Muscle of back (tissue), 3 donors: ENCODE measurements at regions not wholly inside any gene's neighbourhood (a gene's known extent, or its start where the extent isn't known, plus 50 kb on each side); places are given as distances from the start of the nearest gene placed in this dataset.
A peak's percentile ranks its signal among the peaks of the same experiment; 100 is the strongest.
"Not testable (repeated sequence)": the region's sequence is repeated elsewhere in the genome, so short reads cannot be mapped to it uniquely, and the experiment has no call there.

ENCODE experiments used
- DNase-seq, 3 donors: peaks; one replicate each; pipeline versions ENCODE4 v3.0.0 to v3.0.0-alpha.2; 2013

- DNase-seq, result no peak
Observed at GRCh38 chr2:161052214-161052613, 108.0 kb upstream of the TANK start.

GRCh38 chr2:161055289-161055688 lies 104.9 kb upstream of the TANK start:
- DNase-seq, result no peak

DNA sequence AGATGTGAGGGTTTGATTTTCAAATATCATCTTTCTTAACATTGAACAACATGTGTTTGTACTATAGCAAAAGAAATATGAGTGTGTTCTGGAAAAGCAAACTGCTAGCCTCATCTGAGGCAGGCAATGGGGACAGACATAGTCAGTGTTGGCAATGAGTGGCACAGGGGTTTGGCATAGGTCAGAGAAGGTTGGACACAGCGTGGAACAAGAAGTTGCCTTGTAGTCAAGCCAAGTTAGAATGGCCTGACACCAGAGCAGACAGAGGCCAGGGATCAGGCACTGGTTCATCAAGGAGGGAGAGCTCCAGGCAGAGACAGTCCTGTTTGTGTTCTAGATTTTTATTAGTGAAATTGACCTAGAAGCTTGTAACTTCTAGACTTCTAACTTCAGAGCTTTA lies 100.8 kb upstream of the TANK start:
- DNase-seq, result no peak

DNA sequence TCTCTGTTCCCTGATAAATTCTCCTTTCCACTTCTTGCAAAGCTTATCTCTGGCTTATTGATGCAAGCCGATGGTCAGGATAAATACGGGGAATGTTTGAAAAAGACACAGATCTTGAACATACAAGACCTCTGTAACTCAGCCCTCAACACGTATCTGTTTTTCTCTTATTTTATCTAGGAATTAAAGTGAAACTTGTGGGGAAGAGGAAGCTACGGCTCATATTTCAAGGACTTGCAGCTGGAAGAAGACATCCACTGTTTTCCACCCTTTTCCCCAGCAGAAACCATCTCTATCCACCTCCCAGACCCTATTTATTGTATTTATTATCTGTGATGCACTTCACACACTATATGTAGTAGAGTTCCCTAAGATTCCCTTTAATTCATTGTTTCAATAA lies 98.4 kb upstream of the TANK start:
- no peak for DNase-seq

DNA sequence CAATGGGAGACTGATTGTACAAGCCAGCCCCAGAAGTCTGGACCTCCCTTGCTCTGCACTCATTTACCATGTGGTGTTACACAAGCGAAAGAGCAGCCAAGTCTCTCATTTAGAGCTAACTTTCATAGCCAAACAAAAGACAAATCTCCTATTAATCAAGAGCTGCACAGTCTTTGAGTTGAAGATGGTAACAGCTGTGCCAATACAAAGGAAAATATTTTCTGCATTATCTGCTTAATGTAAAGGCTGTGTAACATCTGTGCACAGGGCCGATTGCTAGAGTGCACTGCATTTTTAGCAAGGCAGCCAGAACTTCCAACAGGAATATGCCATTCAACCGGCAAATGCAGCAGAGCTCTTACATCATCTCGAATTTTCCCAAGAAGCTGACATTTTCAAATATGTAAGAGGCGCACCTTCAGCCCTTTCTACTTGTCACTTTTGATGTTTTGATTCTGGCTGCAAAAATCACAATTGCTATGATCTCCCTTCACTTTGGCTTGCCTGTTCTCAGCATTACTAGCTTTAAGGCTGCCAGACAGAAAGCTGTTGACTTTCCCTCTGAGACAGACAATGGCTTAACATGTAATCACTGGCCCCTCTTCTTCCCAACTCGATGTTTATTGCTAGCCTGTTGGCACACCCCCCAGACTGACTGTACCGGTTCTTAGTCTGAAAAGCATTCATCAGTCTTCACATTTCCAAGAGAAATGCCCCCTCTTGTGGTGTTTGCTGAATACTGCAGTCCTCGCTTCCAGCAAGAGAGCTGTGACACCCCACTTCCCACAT lies 96.9 kb upstream of the TANK start:
- DNase-seq, result peak; percentile 81 to 91 (median 86)

- no peak for DNase-seq
Observed at GRCh38 chr2:161063946-161064306, 96.3 kb upstream of the TANK start.

- DNase-seq, result no peak
Observed at GRCh38 chr2:161067846-161068350, 92.3 kb upstream of the TANK start.

DNA sequence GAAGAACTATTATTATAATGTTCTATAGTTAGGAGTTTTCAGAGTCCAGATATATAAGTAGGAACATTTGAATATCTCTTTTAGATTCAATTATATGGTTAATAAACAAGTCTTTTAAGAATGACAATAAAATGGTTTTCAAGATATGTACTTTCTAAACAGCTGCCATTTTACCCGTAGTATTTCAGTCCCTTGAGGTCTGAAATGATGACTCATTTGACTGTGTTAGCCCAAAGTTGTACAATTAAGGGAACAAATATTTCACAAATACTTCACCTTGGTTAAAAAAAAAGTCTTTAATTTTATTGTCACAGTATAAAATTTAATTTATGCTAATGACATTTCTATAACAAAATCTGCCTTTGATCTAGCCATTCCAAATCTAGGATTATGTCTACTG lies 91.6 kb upstream of the TANK start:
- DNase-seq, result no peak

GRCh38 chr2:161070693-161071479 lies 89.3 kb upstream of the TANK start:
- DNase-seq, result no peak

GRCh38 chr2:161072436-161072835 lies 87.8 kb upstream of the TANK start:
- DNase-seq, result not testable (repeated sequence)

DNA sequence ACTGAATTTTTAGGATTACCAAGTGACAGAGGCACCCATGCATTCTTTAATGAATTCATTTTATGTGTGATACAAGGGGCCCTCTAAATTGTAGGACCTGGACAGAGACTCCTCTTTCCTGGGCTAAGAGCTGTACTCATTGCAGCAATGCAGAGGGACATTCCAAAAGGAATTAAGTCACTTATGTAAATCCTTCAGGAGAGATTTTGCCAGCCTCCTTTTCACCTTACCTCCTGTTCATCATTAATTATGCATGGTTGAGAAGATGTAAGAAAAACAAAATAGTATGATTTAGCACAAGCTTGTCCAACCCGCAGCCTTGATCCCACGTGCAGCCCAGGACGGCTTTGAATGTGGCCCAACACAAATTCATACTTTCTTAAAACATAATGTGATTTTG lies 84.5 kb upstream of the TANK start:
- DNase-seq, result no peak

- no peak for DNase-seq
Observed at GRCh38 chr2:161076936-161077335, 83.3 kb upstream of the TANK start.

- DNase-seq, result peak; percentile 30 to 73 (median 58)
Observed at GRCh38 chr2:161077367-161078210, 82.6 kb upstream of the TANK start.

DNA sequence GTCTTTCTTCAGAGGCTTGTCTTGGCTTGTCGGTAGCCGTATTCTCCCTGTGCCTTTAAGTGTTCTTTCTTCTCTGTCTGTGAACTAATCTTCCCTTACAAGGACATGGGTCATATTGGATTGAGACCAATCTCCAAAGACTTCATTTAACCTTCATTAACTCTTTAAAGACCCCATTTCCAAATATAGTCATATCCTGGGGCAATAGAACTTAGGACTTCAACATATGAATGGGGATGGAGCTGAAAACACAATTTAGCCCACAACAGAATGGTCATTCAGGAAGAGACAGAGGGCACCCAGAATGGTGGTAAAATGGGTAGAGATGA lies 82.1 kb upstream of the TANK start:
- no peak for DNase-seq

- DNase-seq, result no peak
Observed at GRCh38 chr2:161085149-161085548, 75.1 kb upstream of the TANK start.

GRCh38 chr2:161088658-161089350 lies 71.4 kb upstream of the TANK start:
- DNase-seq, result no peak

GRCh38 chr2:161090411-161090810 lies 69.8 kb upstream of the TANK start:
- DNase-seq, result no peak

- no peak for DNase-seq
Observed at GRCh38 chr2:161095314-161095713, 64.9 kb upstream of the TANK start.

GRCh38 chr2:161096336-161096735 lies 63.9 kb upstream of the TANK start:
- no peak for DNase-seq

GRCh38 chr2:161097157-161097556 lies 63.1 kb upstream of the TANK start:
- no peak for DNase-seq

- DNase-seq, result peak in 1 of 3 donors; percentile 34
Observed at GRCh38 chr2:161100211-161100895, 59.9 kb upstream of the TANK start.
